ENCODE measurements at regions not wholly inside any gene's neighbourhood (a gene's known extent, or its start where the extent isn't known, plus 50 kb on each side); places are given as distances from the start of the nearest gene placed in this dataset.

DNA sequence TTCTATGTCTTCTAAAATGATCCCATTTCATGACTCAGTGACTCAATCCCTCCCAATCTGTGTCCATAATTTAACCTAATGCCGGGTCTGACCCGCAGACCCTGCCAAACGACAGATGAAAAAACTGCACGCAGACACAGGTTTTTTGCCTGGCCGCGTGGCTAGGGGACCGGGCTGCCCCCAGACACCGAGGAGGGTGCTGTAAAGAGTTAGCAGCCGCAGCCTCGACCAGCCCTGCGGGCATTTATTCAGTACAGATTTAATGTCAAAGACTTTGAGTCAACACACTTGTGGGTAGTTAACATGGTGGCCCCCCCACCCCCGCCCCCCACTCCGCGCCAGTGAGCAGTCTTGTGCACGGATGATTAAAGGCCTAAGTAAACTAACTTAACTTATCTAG is 1324.7 kb downstream of the GATA3 start:
- no peaks in the 10 kb centered on the region for H3K36me3 Mint-ChIP-seq (ENCODE audit: insufficient read depth)
- peaks cover 9% of the 10 kb centered on the region for H3K27me3 Mint-ChIP-seq
- H3K9me3 Mint-ChIP-seq (ENCODE audit: low read depth): peaks cover 4% of the 10 kb centered on the region
- no peak overlapping the region for H3K27ac Mint-ChIP-seq
- DNase-seq (ENCODE audit: low spot score, unreplicated experiment): no peak
- TF ChIP-seq, protein P1, sequence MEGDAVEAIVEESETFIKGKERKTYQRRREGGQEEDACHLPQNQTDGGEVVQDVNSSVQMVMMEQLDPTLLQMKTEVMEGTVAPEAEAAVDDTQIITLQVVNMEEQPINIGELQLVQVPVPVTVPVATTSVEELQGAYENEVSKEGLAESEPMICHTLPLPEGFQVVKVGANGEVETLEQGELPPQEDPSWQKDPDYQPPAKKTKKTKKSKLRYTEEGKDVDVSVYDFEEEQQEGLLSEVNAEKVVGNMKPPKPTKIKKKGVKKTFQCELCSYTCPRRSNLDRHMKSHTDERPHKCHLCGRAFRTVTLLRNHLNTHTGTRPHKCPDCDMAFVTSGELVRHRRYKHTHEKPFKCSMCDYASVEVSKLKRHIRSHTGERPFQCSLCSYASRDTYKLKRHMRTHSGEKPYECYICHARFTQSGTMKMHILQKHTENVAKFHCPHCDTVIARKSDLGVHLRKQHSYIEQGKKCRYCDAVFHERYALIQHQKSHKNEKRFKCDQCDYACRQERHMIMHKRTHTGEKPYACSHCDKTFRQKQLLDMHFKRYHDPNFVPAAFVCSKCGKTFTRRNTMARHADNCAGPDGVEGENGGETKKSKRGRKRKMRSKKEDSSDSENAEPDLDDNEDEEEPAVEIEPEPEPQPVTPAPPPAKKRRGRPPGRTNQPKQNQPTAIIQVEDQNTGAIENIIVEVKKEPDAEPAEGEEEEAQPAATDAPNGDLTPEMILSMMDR (IDR thresholded peaks at IDR 0.05; ENCODE audit: unreplicated experiment): no peak
- H3K4me1 Mint-ChIP-seq (ENCODE audit: low read depth): no peaks in the 10 kb centered on the region
- no peak overlapping the region for H3K4me3 Mint-ChIP-seq (ENCODE audit: low read depth)

DNA sequence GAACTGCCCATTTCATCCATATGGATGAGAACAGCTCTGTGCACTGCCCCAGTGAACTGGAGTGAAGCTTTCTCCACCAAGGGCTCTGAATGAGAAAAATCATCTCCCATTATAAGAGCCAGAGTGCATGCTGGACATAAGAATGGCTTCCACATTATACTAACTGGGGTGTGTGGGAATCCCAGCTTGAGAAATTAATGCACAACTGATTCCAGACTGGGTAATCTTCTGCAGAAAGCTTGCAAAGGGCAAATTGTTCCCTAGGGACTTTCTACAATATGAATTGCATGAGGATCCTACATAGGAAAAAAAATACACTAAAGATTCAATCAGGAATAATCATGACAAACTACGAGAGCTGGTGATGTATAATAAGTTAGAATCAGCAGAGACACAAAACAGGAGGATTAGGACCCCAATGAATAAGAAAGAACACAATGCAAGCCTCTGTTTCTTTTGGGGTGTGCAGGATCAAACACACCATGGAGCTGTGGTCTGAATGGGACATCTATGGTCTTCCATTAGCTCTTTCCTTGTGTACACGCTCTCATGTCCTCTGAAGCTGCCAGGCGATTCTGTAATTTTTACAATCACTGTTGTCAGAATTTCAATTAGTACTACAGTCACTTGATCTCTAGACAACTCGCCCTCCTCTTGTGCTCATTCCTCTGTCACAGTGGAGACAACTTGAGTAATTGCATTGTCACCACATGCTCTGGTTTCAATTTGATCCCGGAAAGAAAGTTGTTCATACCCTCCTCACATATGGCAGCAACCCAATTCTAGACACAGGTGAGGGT is 1327.4 kb downstream of the GATA3 start:
- Mint-ChIP-seq H3K9me3 (ENCODE audit: low read depth) (peaks cover 4% of the 10 kb centered on the region), H3K27ac (no peak overlapping the region), H3K4me1 (ENCODE audit: low read depth) (no peaks in the 10 kb centered on the region), H3K36me3 (ENCODE audit: insufficient read depth) (no peaks in the 10 kb centered on the region), H3K27me3 (peaks cover 9% of the 10 kb centered on the region), H3K4me3 (ENCODE audit: low read depth) (no peak overlapping the region)
- TF ChIP-seq, protein P1 (IDR thresholded peaks at IDR 0.05; ENCODE audit: unreplicated experiment): no peak
- no peak for DNase-seq (ENCODE audit: low spot score, unreplicated experiment)

DNA sequence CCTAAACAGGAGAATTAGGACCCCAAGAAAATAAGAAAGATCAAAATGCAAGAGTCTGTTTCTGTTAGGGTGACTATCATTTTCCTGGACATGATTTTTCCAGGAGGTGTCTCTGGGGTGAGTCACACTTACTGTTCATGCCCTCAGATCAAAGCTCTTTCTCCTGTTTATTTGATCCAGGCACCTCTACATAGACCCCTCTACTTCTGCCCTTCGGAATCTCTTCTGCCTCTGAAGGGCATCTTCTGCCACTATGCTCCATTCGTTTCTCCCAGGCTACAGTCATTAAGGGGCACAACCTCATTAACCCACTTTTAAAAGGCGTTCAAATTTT is 1328.0 kb downstream of the GATA3 start:
- Mint-ChIP-seq H3K4me1 (ENCODE audit: low read depth) (peaks cover 3% of the 10 kb centered on the region), H3K27ac (no peak overlapping the region), H3K27me3 (peaks cover 9% of the 10 kb centered on the region), H3K36me3 (ENCODE audit: insufficient read depth) (no peaks in the 10 kb centered on the region), H3K4me3 (ENCODE audit: low read depth) (no peak overlapping the region), H3K9me3 (ENCODE audit: low read depth) (peaks cover 4% of the 10 kb centered on the region)
- TF ChIP-seq, protein P1 (IDR thresholded peaks at IDR 0.05; ENCODE audit: unreplicated experiment): no peak
- DNase-seq (ENCODE audit: low spot score, unreplicated experiment): no peak

DNA sequence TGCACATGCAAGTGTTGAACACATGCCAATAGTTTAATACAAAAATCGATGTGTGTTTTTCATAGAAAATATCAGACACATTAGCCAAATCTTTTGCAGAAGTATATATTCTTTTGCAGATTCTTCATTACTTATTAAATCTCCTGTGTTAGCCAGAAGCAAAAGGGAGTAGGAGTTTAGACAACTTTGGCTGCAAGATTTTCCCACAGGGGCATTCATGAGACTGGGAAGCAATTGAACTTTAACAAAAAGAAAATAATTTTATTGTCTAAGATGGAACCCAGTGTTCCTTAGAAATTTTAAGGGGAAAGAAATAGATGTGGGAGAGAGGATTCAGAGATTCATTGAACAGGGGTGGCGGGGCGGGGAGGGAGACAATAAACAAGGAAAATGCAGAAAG is 1336.0 kb downstream of the GATA3 start:
- TF ChIP-seq, protein P1 (IDR thresholded peaks at IDR 0.05; ENCODE audit: unreplicated experiment): no peak
- Mint-ChIP-seq H3K4me3 (ENCODE audit: low read depth) (no peak overlapping the region), H3K27me3 (no peaks in the 10 kb centered on the region), H3K27ac (no peak overlapping the region), H3K9me3 (ENCODE audit: low read depth) (no peaks in the 10 kb centered on the region), H3K36me3 (ENCODE audit: insufficient read depth) (no peaks in the 10 kb centered on the region), H3K4me1 (ENCODE audit: low read depth) (peaks cover 7% of the 10 kb centered on the region)
- no peak for DNase-seq (ENCODE audit: low spot score, unreplicated experiment)

DNA sequence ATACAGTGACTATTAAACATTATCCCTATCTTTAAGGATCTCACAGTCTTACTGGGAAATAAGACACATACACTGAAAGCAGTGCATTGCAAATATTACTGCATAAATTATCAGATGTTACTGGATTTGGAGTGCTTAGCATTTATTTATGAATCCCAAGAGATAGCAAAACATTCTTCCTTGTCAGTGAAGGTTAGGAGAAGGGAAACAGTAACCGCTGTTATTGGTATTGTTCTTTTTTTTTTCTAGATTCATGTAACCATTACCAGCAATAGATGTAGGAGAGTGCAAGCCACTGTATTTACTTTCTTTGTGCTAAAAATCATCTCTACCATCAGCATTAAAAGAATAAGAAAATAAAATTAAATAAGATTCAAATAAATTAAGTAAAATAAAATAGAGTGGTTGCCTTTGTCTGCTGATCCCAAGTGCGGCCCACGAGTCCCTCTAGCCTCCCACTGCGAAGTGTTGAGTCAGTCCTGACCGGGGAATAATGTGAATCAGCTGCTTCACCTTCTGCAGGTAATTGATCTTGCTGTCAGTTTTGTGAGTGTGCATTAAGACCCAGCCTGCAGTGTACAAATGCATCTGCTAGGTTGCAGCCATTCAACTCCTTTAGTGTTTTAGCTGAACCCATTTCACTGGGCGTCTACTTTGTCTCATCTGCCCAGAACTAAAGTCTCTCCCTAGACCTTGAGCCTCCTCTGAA is 1344.9 kb downstream of the GATA3 start:
- Mint-ChIP-seq H3K36me3 (ENCODE audit: insufficient read depth) (no peaks in the 10 kb centered on the region), H3K9me3 (ENCODE audit: low read depth) (no peaks in the 10 kb centered on the region), H3K27me3 (no peaks in the 10 kb centered on the region), H3K4me3 (ENCODE audit: low read depth) (no peak overlapping the region), H3K4me1 (ENCODE audit: low read depth) (peaks cover 6% of the 10 kb centered on the region), H3K27ac (no peak overlapping the region)
- no peak for DNase-seq (ENCODE audit: low spot score, unreplicated experiment)
- TF ChIP-seq, protein P1 (IDR thresholded peaks at IDR 0.05; ENCODE audit: unreplicated experiment): no peak

Data from progenitor cell of endocrine pancreas (in vitro differentiated cells).